GM12878 (cell line): ENCODE measurements at regions not wholly inside any gene's neighbourhood (a gene's known extent, or its start where the extent isn't known, plus 50 kb on each side); places are given as distances from the start of the nearest gene placed in this dataset.

ENCODE experiments used
- ATAC-seq: fragments of 200-7000 bp; cut with Tn5 transposase; 3 replicates; pipeline ENCODE4 v1.9.1; 2020; ENCODE audit warnings: mild to moderate bottlenecking, moderate library complexity
- BruUV-seq: library from RNA; stranded (reverse); fragments of 400-500 nt; replicated peaks from 2 replicates; lab custom pipeline; 2021; lab: Mats Ljungman, UMichigan
- CTCF ChIA-PET: fragments of 300-600 bp; sonication (Branson Sonifier 250); formaldehyde crosslinking; extraction: SDS; loops from one replicate; lab custom pipeline; 2021; ENCODE audit warnings: inconsistent platforms; lab: Yijun Ruan, JAX
- POLR2A ChIA-PET: fragments of 350-600 bp; formaldehyde crosslinking; extraction: SDS; loops from one replicate; lab custom pipeline; 2021; ENCODE audit warnings: inconsistent platforms; lab: Charles Lee
- RAD21 ChIA-PET: fragments of 300-600 bp; sonication (Branson Sonifier 250); formaldehyde crosslinking; loops from one replicate; lab custom pipeline; 2023; ENCODE audit warnings: antibody characterized with exemption; ENCODE audit not compliant: unreplicated experiment; lab: Charles Lee
- SMC1A ChIA-PET: fragments of 300-600 bp; sonication (Branson Sonifier 250); formaldehyde crosslinking; loops from one replicate; lab custom pipeline; 2023; ENCODE audit not compliant: unreplicated experiment, uncharacterized antibody; lab: Charles Lee
- DNase-seq: peaks from one replicate; pipeline ENCODE4 v3.0.0-alpha.2; 2011; ENCODE audit warnings: low read depth, low spot score
- FAIRE-seq: peaks from 3 replicates; lab custom pipeline; 2011; peaks lifted over from hg19 to GRCh38; lab: Jason Lieb, UNC
- H2AFZ ChIP-seq: 2 replicates; pipeline ENCODE4 v1.6.0; 2011; ENCODE audit warnings: low read depth, low read length, control low read depth; ENCODE audit not compliant: control insufficient read depth
- H3K27ac ChIP-seq: 2 replicates; pipeline ENCODE4 v1.5.1; 2011; ENCODE audit warnings: control low read depth; ENCODE audit not compliant: control insufficient read depth, insufficient read depth
- H3K27me3 ChIP-seq, 2 experiments: replicated peaks in 1 of 2; 2 replicates each; pipeline versions ENCODE4 v1.6.0 to v1.6.1; 2011; ENCODE audit warnings: low read length in 1 of 2; ENCODE audit not compliant: control insufficient read depth in 2 of 2, insufficient read depth in 2 of 2
- H3K36me3 ChIP-seq, 2 experiments: 2 replicates each; pipeline ENCODE4 v1.5.1; 2011; ENCODE audit warnings: low read length in 1 of 2; ENCODE audit not compliant: control insufficient read depth in 2 of 2, insufficient read depth in 2 of 2
- H3K4me1 ChIP-seq: 2 replicates; pipeline ENCODE4 v1.6.1; 2011; ENCODE audit warnings: mild to moderate bottlenecking, low read length, moderate library complexity, mixed read lengths; ENCODE audit not compliant: control insufficient read depth, insufficient read depth
- H3K4me2 ChIP-seq: 2 replicates; pipeline ENCODE4 v1.6.0; 2011; ENCODE audit warnings: control low read depth; ENCODE audit not compliant: control insufficient read depth, insufficient read depth
- H3K4me3 ChIP-seq: fragments of 200-600 bp; sonication (generic); 2 replicates; pipeline ENCODE4 v1.5.1; 2016
- H3K79me2 ChIP-seq: 2 replicates; pipeline ENCODE4 v1.6.0; 2011; ENCODE audit warnings: low read length; ENCODE audit not compliant: control insufficient read depth, insufficient read depth
- H3K9ac ChIP-seq: 2 replicates; pipeline ENCODE4 v1.8.0; 2011; ENCODE audit warnings: low read length, control low read depth, mixed read lengths; ENCODE audit not compliant: control insufficient read depth, insufficient read depth
- H3K9me3 ChIP-seq: replicated peaks from 3 replicates; pipeline ENCODE4 v1.5.1; 2011; ENCODE audit warnings: mild to moderate bottlenecking, low read length; ENCODE audit not compliant: control insufficient read depth, insufficient read depth
- H4K20me1 ChIP-seq: 2 replicates; pipeline ENCODE4 v1.6.0; 2011; ENCODE audit not compliant: control insufficient read depth, insufficient read depth
- BACH1 ChIP-seq: fragments of 450-650 bp; IDR thresholded peaks from 2 replicates; pipeline ENCODE4 v1.6.1; 2017; ENCODE audit warnings: mild to moderate bottlenecking, borderline replicate concordance
- CEBPB ChIP-seq, 2 experiments: fragments of 150-350 bp in 1 of 2; IDR thresholded peaks; 2 replicates each; pipeline ENCODE4 v1.6.1; 2012 to 2014; ENCODE audit warnings: low read depth in 2 of 2, low read length in 2 of 2, borderline replicate concordance in 1 of 2, inconsistent platforms in 1 of 2
- CHD2 ChIP-seq: IDR thresholded peaks from 2 replicates; pipeline ENCODE4 v1.6.1; 2011; ENCODE audit warnings: low read depth, low read length, improper control_type of control experiment, borderline replicate concordance
- EGR1 ChIP-seq, 2 experiments: IDR thresholded peaks; 1 replicate in 1 of 2; 2 replicates in 1 of 2; pipeline ENCODE4 v1.6.1; 2011 to 2012; ENCODE audit warnings: low read depth in 2 of 2, low read length in 2 of 2, borderline replicate concordance in 1 of 2, mild to moderate bottlenecking in 1 of 2, moderate library complexity in 1 of 2
- JUNB ChIP-seq: IDR thresholded peaks from 2 replicates; pipeline ENCODE4 v1.6.1; 2016; ENCODE audit warnings: antibody characterized with exemption, mild to moderate bottlenecking
- KDM1A ChIP-seq: fragments of 200-600 bp; sonication (generic); IDR thresholded peaks from 2 replicates; pipeline ENCODE4 v1.6.1; 2016; ENCODE audit warnings: borderline replicate concordance
- MTA2 ChIP-seq: fragments of 450-650 bp; IDR thresholded peaks from 2 replicates; pipeline ENCODE4 v1.6.1; 2016; ENCODE audit warnings: low read depth, mild to moderate bottlenecking, moderate library complexity
- MXI1 ChIP-seq: fragments of 150-350 bp; IDR thresholded peaks from 2 replicates; pipeline ENCODE4 v1.6.1; 2011; ENCODE audit warnings: low read depth, mild to moderate bottlenecking, inconsistent platforms, low read length, improper control_type of control experiment
- MYB ChIP-seq: fragments of 150-350 bp; IDR thresholded peaks from 2 replicates; pipeline ENCODE4 v1.6.1; 2014; ENCODE audit warnings: mild to moderate bottlenecking, low read depth, low read length, borderline replicate concordance
- MYC ChIP-seq: IDR thresholded peaks from 2 replicates; pipeline ENCODE4 v1.6.1; 2011; ENCODE audit warnings: mild to moderate bottlenecking, low read length, moderate library complexity, inconsistent platforms; ENCODE audit not compliant: insufficient read depth, insufficient replicate concordance, insufficient read length, severe bottlenecking
- NR2C2 ChIP-seq: IDR thresholded peaks from 2 replicates; pipeline ENCODE4 v1.6.1; 2011; ENCODE audit warnings: borderline replicate concordance, low read depth; ENCODE audit not compliant: control insufficient read depth, insufficient read length
- POU2F2 ChIP-seq: IDR thresholded peaks from 3 replicates; pipeline ENCODE4 v1.6.1; 2011; ENCODE audit warnings: low read depth, mild to moderate bottlenecking, low read length, borderline replicate concordance
- RAD51 ChIP-seq: fragments of 450-650 bp; IDR thresholded peaks from 2 replicates; pipeline ENCODE4 v1.6.1; 2016; ENCODE audit warnings: moderate library complexity, mild to moderate bottlenecking, inconsistent platforms
- TARDBP ChIP-seq: IDR thresholded peaks from 2 replicates; pipeline ENCODE4 v1.6.1; 2016; ENCODE audit warnings: borderline replicate concordance
- YY1 ChIP-seq: IDR thresholded peaks from 2 replicates; pipeline ENCODE4 v1.6.1; 2011; ENCODE audit warnings: low read depth, mild to moderate bottlenecking, low read length
- ZZZ3 ChIP-seq: IDR thresholded peaks from 2 replicates; pipeline ENCODE4 v1.6.1; 2011; ENCODE audit warnings: low read depth; ENCODE audit not compliant: control insufficient read depth, insufficient read length
- WGBS: methylation state at CpG from one replicate; pipeline ENCODE4 v1.1.6; 2016; ENCODE audit warnings: low lambda C conversion rate; ENCODE audit not compliant: insufficient replicate concordance, insufficient coverage; ENCODE audit errors: missing lambda C conversion rate; 5-methylcytosine and 5-hydroxymethylcytosine counted together
- in situ Hi-C: fragments of 300-500 bp; cut with MboI; formaldehyde crosslinking; loops from 9 replicates; pipeline ENCODE4 v1.14.3; 2018; ENCODE audit warnings: mixed read lengths
- intact Hi-C: fragments of 100-400 bp; cut with micrococcal nuclease; formaldehyde crosslinking; loops from one replicate; pipeline ENCODE4 v1.14.2; 2022; ENCODE audit not compliant: unreplicated experiment
- TF ChIP-seq, protein P1 (sequence below): IDR thresholded peaks from 2 replicates; pipeline ENCODE4 v1.6.1; 2012; ENCODE audit warnings: improper control_type of control experiment, low read depth, low read length; ENCODE audit not compliant: insufficient replicate concordance
- TF ChIP-seq, protein P2 (sequence below): IDR thresholded peaks from 2 replicates; pipeline ENCODE4 v1.6.1; 2012; ENCODE audit warnings: low read depth, low read length, improper control_type of control experiment

DNA sequence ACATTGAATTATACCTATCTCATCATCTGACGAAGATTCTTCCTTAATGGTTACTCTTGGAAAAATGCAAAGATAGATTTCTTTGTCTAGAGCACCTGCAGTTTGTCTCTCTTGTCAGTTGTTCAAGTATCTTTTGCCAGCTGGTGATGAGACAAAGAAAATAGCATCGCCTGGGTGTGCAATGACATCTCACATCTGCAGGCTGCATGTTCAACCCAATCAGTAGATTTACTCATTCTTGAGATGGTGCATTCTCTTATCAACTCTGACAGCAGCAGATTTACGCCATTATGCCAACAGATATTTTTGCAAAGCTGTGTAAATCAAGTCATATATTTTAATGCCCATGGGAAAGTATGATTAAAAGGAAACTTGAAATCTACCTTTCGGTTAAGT lies 164.6 kb upstream of the PDGFD start (continued):
- no peak for TF ChIP-seq CHD2
- TF ChIP-seq MXI1 = no peak
- TF ChIP-seq MYC = no peak
- TF ChIP-seq JUNB = no peak

DNA sequence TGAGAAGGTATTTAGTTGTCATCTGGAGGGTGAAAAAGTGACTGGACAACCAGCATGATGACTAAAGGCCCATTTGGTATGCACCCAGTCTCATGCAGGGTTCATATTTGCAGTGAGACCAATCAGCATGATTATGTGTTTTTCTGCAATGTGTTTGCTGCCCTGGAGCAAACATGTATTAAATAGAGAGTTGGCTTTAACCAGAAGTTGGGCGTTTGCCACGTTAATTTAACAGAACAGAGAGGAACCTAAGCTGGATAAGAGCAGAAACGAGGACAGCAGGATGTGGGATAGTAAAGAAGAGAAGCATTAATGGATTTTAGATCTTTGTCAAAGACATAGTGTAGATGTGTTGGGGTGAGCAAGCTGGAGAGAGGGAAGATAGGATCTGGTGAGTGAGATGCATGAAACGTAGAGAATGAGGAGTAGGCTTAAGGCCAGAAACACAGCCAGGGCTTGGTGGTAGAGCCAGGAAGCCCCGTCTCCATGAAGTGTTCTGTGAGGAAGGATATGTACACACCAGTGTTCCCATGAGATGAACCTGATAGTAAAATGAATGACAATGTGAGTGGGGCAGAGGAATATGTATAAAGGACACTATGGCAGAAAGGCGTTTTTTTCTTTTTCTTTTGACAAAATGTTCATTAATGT lies 164.0 kb upstream of the PDGFD start:
- RAD21 ChIA-PET = no interaction called here
- no peak overlapping the region for H3K4me2 ChIP-seq
- no peaks in the 10 kb centered on the region for H3K4me1 ChIP-seq
- no peaks in the 10 kb centered on the region for H3K36me3 ChIP-seq
- H3K4me3 ChIP-seq = no peak overlapping the region
- FAIRE-seq (no peak), ATAC-seq (no peak), DNase-seq (no peak)
- no peak overlapping the region for H3K9ac ChIP-seq
- no peaks in the 10 kb centered on the region for H3K9me3 ChIP-seq
- in situ Hi-C loops (no loop called here), intact Hi-C loops (no loop called here)
- no peaks in the 10 kb centered on the region for H3K79me2 ChIP-seq
- no peak overlapping the region for H3K27ac ChIP-seq
- SMC1A ChIA-PET = no interaction called here
- H4K20me1 ChIP-seq = no peaks in the 10 kb centered on the region
- CTCF ChIA-PET = no interaction called here
- WGBS = 4% methylated on average over 6 of the region's 6 CpGs
- POLR2A ChIA-PET = no interaction called here
- no peak overlapping the region for H2AFZ ChIP-seq
- no TSS peak for BruUV-seq
- H3K27me3 ChIP-seq = no peaks in the 10 kb centered on the region
- TF ChIP-seq ZZZ3 = no peak
- no peak for TF ChIP-seq MTA2
- no peak for TF ChIP-seq RAD51
- no peak for TF ChIP-seq KDM1A
- TF ChIP-seq, protein P1, sequence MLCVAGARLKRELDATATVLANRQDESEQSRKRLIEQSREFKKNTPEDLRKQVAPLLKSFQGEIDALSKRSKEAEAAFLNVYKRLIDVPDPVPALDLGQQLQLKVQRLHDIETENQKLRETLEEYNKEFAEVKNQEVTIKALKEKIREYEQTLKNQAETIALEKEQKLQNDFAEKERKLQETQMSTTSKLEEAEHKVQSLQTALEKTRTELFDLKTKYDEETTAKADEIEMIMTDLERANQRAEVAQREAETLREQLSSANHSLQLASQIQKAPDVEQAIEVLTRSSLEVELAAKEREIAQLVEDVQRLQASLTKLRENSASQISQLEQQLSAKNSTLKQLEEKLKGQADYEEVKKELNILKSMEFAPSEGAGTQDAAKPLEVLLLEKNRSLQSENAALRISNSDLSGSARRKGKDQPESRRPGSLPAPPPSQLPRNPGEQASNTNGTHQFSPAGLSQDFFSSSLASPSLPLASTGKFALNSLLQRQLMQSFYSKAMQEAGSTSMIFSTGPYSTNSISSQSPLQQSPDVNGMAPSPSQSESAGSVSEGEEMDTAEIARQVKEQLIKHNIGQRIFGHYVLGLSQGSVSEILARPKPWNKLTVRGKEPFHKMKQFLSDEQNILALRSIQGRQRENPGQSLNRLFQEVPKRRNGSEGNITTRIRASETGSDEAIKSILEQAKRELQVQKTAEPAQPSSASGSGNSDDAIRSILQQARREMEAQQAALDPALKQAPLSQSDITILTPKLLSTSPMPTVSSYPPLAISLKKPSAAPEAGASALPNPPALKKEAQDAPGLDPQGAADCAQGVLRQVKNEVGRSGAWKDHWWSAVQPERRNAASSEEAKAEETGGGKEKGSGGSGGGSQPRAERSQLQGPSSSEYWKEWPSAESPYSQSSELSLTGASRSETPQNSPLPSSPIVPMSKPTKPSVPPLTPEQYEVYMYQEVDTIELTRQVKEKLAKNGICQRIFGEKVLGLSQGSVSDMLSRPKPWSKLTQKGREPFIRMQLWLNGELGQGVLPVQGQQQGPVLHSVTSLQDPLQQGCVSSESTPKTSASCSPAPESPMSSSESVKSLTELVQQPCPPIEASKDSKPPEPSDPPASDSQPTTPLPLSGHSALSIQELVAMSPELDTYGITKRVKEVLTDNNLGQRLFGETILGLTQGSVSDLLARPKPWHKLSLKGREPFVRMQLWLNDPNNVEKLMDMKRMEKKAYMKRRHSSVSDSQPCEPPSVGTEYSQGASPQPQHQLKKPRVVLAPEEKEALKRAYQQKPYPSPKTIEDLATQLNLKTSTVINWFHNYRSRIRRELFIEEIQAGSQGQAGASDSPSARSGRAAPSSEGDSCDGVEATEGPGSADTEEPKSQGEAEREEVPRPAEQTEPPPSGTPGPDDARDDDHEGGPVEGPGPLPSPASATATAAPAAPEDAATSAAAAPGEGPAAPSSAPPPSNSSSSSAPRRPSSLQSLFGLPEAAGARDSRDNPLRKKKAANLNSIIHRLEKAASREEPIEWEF = no peak
- no peak for TF ChIP-seq CEBPB (IDR thresholded peaks at IDR 0.05; ENCODE audit: borderline replicate concordance in 1 of 2, low read depth in 2 of 2, low read length in 2 of 2)
- TF ChIP-seq NR2C2 = no peak
- TF ChIP-seq POU2F2 = no peak
- TF ChIP-seq YY1 = no peak
- TF ChIP-seq BACH1 = no peak
- no peak for TF ChIP-seq EGR1 (IDR thresholded peaks at IDR 0.05; ENCODE audit: borderline replicate concordance in 1 of 2, low read depth in 2 of 2, low read length in 2 of 2)
- no peak for TF ChIP-seq TARDBP
- TF ChIP-seq, protein P2, sequence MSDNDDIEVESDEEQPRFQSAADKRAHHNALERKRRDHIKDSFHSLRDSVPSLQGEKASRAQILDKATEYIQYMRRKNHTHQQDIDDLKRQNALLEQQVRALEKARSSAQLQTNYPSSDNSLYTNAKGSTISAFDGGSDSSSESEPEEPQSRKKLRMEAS = no peak
- TF ChIP-seq MYB = no peak
